ENCODE measurements at regions not wholly inside any gene's neighbourhood (a gene's known extent, or its start where the extent isn't known, plus 50 kb on each side); places are given as distances from the start of the nearest gene placed in this dataset.

- TF ChIP-seq GATA3 (IDR thresholded peaks at IDR 0.05; ENCODE audit: low read depth, low read length) (no peak), GATA2 (IDR thresholded peaks at IDR 0.05; ENCODE audit: low read depth, low read length) (no peak)
Observed at GRCh38 chr21:24509131-24509530, 1098.2 kb downstream of the MRPL39 start.

GRCh38 chr21:24486973-24487372 is 1120.3 kb downstream of the MRPL39 start:
- TF ChIP-seq GATA3 (IDR thresholded peaks at IDR 0.05; ENCODE audit: low read depth, low read length) = no peak
- no peak for TF ChIP-seq GATA2 (IDR thresholded peaks at IDR 0.05; ENCODE audit: low read depth, low read length)

GRCh38 chr21:24470852-24471251 is 1136.4 kb downstream of the MRPL39 start:
- TF ChIP-seq GATA2 (IDR thresholded peaks at IDR 0.05; ENCODE audit: low read depth, low read length) (no peak), GATA3 (IDR thresholded peaks at IDR 0.05; ENCODE audit: low read depth, low read length) (no peak)

GRCh38 chr21:24456358-24456757 is 1150.9 kb downstream of the MRPL39 start:
- TF ChIP-seq GATA3 (IDR thresholded peaks at IDR 0.05; ENCODE audit: low read depth, low read length) = no peak
- TF ChIP-seq GATA2 (IDR thresholded peaks at IDR 0.05; ENCODE audit: low read depth, low read length) = no peak

GRCh38 chr21:24450119-24450518 is 1157.2 kb downstream of the MRPL39 start:
- TF ChIP-seq GATA2 (IDR thresholded peaks at IDR 0.05; ENCODE audit: low read depth, low read length) (no peak), GATA3 (IDR thresholded peaks at IDR 0.05; ENCODE audit: low read depth, low read length) (no peak)

GRCh38 chr21:24445517-24445916 is 1161.8 kb downstream of the MRPL39 start:
- TF ChIP-seq GATA2 (IDR thresholded peaks at IDR 0.05; ENCODE audit: low read depth, low read length) (no peak), GATA3 (IDR thresholded peaks at IDR 0.05; ENCODE audit: low read depth, low read length) (no peak)

GRCh38 chr21:24444736-24445135 is 1162.5 kb downstream of the MRPL39 start:
- TF ChIP-seq GATA3 (IDR thresholded peaks at IDR 0.05; ENCODE audit: low read depth, low read length) (no peak), GATA2 (IDR thresholded peaks at IDR 0.05; ENCODE audit: low read depth, low read length) (no peak)

GRCh38 chr21:24436236-24436635 is 1171.0 kb downstream of the MRPL39 start:
- TF ChIP-seq GATA3 (IDR thresholded peaks at IDR 0.05; ENCODE audit: low read depth, low read length) = no peak
- TF ChIP-seq GATA2 (IDR thresholded peaks at IDR 0.05; ENCODE audit: low read depth, low read length) = no peak

GRCh38 chr21:24428591-24429199 is 1178.6 kb downstream of the MRPL39 start:
- TF ChIP-seq GATA3 (IDR thresholded peaks at IDR 0.05; ENCODE audit: low read depth, low read length) = no peak
- no peak for TF ChIP-seq GATA2 (IDR thresholded peaks at IDR 0.05; ENCODE audit: low read depth, low read length)

GRCh38 chr21:24424776-24425175 is 1182.5 kb downstream of the MRPL39 start:
- TF ChIP-seq GATA2 (IDR thresholded peaks at IDR 0.05; ENCODE audit: low read depth, low read length) = no peak
- no peak for TF ChIP-seq GATA3 (IDR thresholded peaks at IDR 0.05; ENCODE audit: low read depth, low read length)

GRCh38 chr21:24423546-24423945 is 1183.7 kb downstream of the MRPL39 start:
- no peak for TF ChIP-seq GATA3 (IDR thresholded peaks at IDR 0.05; ENCODE audit: low read depth, low read length)
- no peak for TF ChIP-seq GATA2 (IDR thresholded peaks at IDR 0.05; ENCODE audit: low read depth, low read length)

GRCh38 chr21:24420689-24421088 is 1186.6 kb downstream of the MRPL39 start:
- TF ChIP-seq GATA3 (IDR thresholded peaks at IDR 0.05; ENCODE audit: low read depth, low read length) = no peak
- no peak for TF ChIP-seq GATA2 (IDR thresholded peaks at IDR 0.05; ENCODE audit: low read depth, low read length)

- no peak for TF ChIP-seq GATA2 (IDR thresholded peaks at IDR 0.05; ENCODE audit: low read depth, low read length)
- TF ChIP-seq GATA3 (IDR thresholded peaks at IDR 0.05; ENCODE audit: low read depth, low read length) = no peak
Observed at GRCh38 chr21:24418671-24419070, 1188.6 kb downstream of the MRPL39 start.

GRCh38 chr21:24411429-24411828 is 1195.9 kb downstream of the MRPL39 start:
- TF ChIP-seq GATA2 (IDR thresholded peaks at IDR 0.05; ENCODE audit: low read depth, low read length) = no peak
- TF ChIP-seq GATA3 (IDR thresholded peaks at IDR 0.05; ENCODE audit: low read depth, low read length) = no peak

- TF ChIP-seq GATA3 (IDR thresholded peaks at IDR 0.05; ENCODE audit: low read depth, low read length) (no peak), GATA2 (IDR thresholded peaks at IDR 0.05; ENCODE audit: low read depth, low read length) (no peak)
Observed at GRCh38 chr21:24403221-24403620, 1204.1 kb downstream of the MRPL39 start.
